ENCODE measurements at regions not wholly inside any gene's neighbourhood (a gene's known extent, or its start where the extent isn't known, plus 50 kb on each side); places are given as distances from the start of the nearest gene placed in this dataset.

DNA sequence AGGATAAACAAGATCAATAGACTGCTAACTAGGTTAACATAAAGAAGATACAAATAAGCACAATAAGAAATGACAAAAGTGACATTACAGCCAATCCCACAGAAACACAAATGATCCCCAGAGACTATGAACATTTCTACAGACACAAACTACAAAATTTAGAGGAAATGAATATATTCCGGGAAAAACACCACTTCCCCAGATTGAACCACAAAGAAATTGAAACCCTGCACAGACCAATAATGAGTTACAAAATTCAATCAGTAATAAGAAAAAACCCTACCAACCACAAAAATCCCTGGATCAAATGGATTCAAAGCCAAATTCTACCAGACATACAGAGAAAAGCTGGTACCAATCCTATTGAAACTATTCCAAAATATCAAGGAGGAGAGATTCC is 232.4 kb upstream of the RBMS1 start:
- TF ChIP-seq CTCF (IDR thresholded peaks at IDR 0.05) (no peak), POLR2A (IDR thresholded peaks at IDR 0.05) (no peak)

Data from esophagus squamous epithelium (tissue), 4 donors.